ENCODE measurements at regions not wholly inside any gene's neighbourhood (a gene's known extent, or its start where the extent isn't known, plus 50 kb on each side); places are given as distances from the start of the nearest gene placed in this dataset.

DNA sequence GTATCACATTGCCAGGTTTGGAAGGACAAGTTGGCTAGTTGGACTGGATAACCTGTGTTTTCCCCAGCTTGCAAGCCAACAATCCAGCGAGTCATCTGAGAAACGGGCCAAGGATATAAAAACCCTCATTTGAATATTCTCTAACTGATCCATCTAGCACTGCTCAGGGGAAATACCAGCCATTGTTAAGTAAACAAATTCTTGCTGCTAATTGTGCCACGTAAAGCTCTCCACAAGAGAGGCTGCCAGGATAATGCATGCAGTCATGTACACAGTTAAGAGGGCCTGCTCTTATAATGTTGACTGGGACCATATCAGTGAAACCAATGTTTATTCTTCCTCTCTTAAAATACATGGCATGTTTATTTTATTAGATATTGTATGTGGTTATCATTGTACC is 663.2 kb upstream of the SGCG start:
- H3K4me3 ChIP-seq (replicated peaks; ENCODE audit: low read depth, low read length), result no peak overlapping the region
- TF ChIP-seq, protein P1, sequence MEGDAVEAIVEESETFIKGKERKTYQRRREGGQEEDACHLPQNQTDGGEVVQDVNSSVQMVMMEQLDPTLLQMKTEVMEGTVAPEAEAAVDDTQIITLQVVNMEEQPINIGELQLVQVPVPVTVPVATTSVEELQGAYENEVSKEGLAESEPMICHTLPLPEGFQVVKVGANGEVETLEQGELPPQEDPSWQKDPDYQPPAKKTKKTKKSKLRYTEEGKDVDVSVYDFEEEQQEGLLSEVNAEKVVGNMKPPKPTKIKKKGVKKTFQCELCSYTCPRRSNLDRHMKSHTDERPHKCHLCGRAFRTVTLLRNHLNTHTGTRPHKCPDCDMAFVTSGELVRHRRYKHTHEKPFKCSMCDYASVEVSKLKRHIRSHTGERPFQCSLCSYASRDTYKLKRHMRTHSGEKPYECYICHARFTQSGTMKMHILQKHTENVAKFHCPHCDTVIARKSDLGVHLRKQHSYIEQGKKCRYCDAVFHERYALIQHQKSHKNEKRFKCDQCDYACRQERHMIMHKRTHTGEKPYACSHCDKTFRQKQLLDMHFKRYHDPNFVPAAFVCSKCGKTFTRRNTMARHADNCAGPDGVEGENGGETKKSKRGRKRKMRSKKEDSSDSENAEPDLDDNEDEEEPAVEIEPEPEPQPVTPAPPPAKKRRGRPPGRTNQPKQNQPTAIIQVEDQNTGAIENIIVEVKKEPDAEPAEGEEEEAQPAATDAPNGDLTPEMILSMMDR (IDR thresholded peaks at IDR 0.05; ENCODE audit: low read depth, low read length, missing control alignments), result no peak
- no peak for DNase-seq (ENCODE audit: extremely low read depth, low read depth)

DNA sequence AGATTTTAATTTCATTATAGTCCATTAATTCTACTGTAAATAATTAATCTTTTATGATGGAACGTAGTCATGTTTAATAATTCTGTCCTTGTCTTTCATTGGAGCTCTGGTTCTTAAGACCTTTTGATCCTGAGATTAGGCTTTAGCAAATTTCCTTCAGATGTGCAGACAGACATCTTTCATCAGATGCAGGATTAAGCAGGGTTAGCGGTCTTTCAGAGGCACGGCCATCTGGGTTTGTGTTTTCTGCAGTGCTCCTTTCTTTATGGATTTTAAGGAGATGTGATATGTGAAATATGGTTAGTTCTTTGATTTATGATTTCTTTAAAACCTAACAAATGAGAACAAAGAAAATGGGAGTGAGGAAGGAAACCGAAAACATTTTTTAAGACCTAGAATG is 643.9 kb upstream of the SGCG start:
- TF ChIP-seq, protein P1 (IDR thresholded peaks at IDR 0.05; ENCODE audit: low read depth, low read length, missing control alignments), result no peak
- no peak for DNase-seq (ENCODE audit: extremely low read depth, low read depth)
- H3K4me3 ChIP-seq (replicated peaks; ENCODE audit: low read depth, low read length), result no peak overlapping the region

DNA sequence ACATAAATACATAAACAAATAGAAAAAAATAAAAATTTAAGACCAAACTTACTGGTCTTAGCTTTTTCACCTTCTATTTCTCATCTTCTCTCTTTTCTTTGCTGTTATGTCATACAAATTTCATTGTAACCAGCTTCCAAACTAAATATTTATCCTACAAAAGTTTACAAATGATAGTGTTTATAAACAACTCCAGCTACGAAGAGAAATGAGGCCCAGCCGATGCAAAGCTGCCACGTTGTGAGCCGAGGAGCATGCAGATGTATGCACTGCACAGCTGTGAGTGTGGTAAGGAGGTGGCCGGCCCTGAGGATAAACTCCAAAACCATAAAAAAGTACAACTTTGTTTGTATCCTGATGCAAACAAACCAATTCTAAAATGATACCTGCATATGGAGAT is 642.4 kb upstream of the SGCG start:
- no peak overlapping the region for H3K4me3 ChIP-seq (replicated peaks; ENCODE audit: low read depth, low read length)
- TF ChIP-seq, protein P1 (IDR thresholded peaks at IDR 0.05; ENCODE audit: low read depth, low read length, missing control alignments), result no peak
- no peak for DNase-seq (ENCODE audit: extremely low read depth, low read depth)

DNA sequence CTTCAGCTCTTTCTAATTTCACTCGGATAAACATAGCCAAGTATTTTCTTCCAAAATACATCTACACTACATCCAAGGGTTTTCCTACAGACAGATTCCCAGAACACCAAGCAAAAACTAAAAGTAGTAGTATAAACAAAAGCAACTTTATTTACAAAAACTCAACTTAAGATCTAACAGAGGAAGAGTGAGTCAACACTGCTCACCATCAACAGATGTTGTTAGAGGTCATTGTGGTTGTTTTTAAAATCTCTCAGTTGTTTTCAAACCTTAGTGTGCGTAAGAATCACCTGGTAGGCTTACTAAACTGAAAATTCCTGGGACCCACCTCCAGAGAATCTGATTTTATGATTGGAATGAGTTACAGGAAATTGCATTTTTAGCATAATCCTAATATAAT is 631.7 kb upstream of the SGCG start:
- TF ChIP-seq, protein P1 (IDR thresholded peaks at IDR 0.05; ENCODE audit: low read depth, low read length, missing control alignments), result no peak

DNA sequence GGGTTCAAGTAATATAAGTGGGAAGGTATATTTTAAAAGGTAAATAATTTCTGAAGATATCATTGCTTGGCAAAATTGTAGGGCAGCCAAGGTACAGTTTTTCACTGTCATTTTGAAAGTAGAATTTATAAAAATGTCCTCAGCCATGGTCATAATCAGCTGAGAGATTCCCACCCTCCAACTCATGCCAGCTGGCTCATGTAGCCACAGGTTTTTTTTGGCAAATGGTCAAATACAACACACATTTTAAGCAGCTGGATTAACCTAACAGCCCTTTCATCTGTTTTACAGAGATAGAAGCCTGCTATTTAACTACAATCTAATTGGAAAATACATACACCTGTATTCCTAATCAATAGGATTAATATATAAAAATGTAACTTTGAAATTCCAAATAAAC is 619.2 kb upstream of the SGCG start:
- DNase-seq (ENCODE audit: extremely low read depth, low read depth), result no peak

More for the DNA sequence above, 631.7 kb upstream of the SGCG start:
- DNase-seq (ENCODE audit: extremely low read depth, low read depth), result no peak
- no peak overlapping the region for H3K4me3 ChIP-seq (replicated peaks; ENCODE audit: low read depth, low read length)

DNA sequence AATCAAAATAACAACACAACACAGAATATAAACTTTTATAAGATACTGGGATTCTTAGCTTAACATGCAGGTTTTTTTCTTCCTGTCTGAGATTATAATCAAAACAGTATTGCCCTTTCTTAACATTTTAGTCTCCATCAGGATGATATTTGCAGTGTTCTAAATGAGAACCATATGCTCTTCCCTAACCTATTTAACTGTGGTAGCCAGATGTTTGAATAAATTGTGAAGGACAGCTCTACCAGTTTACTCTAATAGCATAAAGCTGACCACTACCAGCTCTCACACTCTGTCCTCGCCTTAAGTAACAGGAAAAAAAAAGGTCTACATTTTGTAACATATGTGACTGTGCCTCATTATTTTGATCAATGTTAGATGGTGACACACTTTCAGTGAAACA is 618.7 kb upstream of the SGCG start:
- H3K4me3 ChIP-seq (replicated peaks; ENCODE audit: low read depth, low read length), result no peak overlapping the region
- DNase-seq (ENCODE audit: extremely low read depth, low read depth), result no peak
- TF ChIP-seq, protein P1 (IDR thresholded peaks at IDR 0.05; ENCODE audit: low read depth, low read length, missing control alignments), result no peak

More for the DNA sequence above, 619.2 kb upstream of the SGCG start:
- TF ChIP-seq, protein P1 (IDR thresholded peaks at IDR 0.05; ENCODE audit: low read depth, low read length, missing control alignments), result no peak
- H3K4me3 ChIP-seq (replicated peaks; ENCODE audit: low read depth, low read length), result no peak overlapping the region

DNA sequence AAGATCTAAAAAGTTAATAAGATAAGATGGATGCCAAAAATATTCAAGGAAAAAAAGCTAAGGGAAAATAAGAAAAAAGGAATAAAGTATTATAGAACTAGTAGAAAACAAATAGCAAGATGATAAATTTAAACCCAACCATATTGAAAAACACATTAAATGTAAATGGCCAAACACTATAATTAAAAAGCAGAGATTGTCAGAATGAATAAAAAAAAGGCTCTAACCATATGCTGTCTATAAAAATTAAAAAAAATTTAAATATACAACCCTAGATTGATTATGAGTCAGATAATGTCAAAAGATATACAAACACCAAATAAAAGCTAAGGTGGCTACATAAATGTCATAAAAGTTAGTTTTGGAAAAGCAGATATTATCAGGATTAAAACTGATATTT is 617.5 kb upstream of the SGCG start:
- TF ChIP-seq, protein P1 (IDR thresholded peaks at IDR 0.05; ENCODE audit: low read depth, low read length, missing control alignments), result no peak
- DNase-seq (ENCODE audit: extremely low read depth, low read depth), result no peak
- H3K4me3 ChIP-seq (replicated peaks; ENCODE audit: low read depth, low read length), result no peak overlapping the region
